ENCODE measurements at regions not wholly inside any gene's neighbourhood (a gene's known extent, or its start where the extent isn't known, plus 50 kb on each side); places are given as distances from the start of the nearest gene placed in this dataset.

DNA sequence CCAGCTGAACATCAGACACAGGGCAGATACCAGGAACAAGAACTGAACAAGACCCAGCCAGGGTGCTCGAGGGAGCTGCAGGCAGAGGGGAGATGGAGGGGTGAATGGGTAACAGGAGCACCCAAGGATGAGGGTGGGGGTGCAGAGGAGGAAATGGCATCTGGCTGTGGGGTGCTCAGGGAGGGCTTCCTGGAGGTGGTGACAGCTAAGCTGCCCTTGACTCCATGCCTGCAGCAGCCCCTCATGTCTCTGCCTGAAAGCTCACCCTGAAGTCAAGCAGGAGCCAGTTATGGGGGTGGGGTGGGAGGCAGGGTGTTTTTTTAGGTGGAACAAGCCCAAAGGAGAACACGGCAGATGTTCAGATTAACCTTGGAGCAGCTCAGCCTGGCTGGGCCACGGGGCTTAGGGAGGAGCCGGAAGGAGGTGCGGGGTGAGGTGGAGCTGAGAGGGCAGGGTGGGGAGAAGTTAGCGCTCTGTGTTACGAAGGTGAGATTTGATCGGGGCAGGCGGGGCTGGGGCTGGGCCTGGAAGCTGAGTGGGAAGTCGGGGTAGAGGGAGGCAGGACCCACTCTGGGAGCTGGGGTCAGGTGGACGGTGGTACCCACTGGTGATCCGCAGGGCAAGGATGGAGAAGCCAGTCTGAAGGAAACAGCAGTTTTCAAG is 143.0 kb downstream of the ENGASE start:
- DNase-seq (ENCODE audit: low spot score), result no peak

DNA sequence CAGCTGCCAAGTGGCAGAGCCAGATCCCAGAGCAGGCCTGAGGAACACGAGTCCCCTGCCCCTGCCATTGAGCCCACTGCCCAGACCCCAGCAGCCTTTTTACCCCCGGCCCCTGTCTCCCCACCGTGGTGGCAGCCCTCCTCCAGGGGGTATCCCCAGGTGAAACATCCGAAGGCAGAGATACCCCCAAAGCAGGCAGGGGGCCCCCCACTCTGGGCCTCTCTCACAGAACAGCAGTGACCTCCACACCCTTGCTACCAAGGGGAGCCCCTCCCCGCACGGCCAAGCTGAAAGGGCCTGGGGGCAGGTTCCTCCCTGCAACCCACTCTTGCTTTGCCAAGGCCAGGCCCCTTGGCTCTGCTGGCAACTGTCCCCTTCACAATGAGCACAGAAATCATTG is 142.2 kb downstream of the ENGASE start:
- DNase-seq (ENCODE audit: low spot score), result no peak

DNA sequence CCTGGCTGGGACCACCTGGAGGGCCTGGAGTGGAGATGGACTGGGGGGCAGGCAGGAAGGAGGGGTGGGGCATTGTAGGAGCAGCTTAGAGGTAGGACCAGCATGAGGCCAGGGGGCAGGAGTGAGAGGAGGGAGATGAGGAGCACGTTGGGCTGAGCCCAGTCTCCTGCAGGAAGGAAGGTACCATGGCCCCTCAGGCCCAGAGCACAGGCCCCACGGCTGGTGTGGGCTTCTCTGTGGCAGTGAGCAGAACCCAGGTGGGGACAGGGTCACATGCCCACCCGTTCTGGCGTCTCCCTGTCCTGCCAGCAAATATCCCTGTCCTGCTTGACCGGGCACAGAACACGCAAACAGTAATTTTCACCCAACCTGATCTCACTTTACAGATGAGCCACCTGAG is 141.8 kb downstream of the ENGASE start:
- no peak for DNase-seq (ENCODE audit: low spot score)

DNA sequence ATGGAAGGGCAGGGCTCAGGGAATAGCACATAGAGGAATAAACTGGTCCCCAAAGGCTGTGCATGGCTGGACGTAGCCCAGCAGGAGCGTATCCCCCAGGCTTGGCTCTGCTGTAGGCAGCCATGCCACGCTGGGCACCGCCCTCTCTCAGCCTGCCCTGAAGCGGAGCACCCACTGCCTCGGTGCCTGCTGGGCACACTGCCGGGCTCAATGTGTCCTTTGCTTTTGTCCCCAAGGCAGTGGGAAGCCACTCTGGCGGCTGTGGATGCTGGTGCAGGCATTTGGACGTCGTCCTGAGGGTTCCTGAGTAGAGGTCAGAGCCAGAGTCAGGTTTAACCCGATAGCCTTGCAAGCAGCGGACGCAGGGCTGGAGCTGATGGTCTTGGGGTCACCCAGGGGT is 141.0 kb downstream of the ENGASE start:
- DNase-seq (ENCODE audit: low spot score), result no peak

DNA sequence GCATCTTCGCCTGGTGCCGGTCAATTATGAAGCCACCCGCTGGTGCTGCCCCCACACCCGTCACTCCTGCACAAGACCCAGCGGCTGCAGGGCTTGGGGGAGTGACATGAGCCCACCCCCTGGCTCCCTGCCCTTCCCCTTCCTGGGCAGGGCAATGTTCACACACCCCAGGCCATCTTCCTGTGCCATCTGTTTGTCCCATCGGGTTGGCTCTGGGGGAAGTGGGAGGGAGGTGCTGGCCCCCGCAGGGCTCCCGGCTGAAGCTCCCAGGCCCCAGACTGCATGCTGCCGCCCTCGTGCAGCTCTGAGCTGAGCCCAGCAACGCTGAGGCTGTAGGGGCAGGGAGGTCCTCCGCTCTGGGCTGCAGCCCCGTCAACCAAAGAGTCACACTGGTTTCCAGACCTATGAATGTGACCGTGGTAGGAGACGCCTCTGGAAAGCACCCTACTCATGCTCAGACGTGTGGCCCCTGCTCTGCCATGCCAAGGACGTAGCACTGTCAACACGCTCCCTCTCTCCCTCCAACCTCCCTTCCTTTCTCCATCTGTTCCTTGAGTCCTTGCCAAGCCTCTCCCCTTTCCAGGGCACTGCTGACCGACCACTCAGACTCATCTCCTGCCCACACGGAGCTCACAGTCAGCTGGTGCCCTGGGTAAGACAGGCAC is 140.4 kb downstream of the ENGASE start:
- no peak for DNase-seq (ENCODE audit: low spot score)

DNA sequence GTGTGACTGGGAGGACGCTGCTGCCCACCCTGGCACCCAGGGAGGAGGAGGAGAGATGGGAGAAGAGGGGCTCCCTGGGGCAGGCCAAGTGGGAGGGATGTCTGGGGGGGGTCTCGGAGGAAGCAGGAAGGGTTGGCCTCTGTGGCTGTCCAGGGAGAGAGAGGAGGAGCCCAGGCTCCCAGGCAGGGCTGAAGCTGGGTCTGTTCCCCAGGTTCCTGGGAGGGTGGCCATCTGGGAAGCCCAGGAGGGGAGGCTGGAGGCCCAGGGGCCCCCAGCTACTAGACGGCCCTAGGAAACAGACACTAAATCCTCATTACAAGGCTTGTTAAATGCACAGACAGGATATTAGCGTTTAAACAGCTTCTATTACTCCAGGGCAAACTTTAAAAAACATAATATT is 139.8 kb downstream of the ENGASE start:
- DNase-seq (ENCODE audit: low spot score), result no peak

DNA sequence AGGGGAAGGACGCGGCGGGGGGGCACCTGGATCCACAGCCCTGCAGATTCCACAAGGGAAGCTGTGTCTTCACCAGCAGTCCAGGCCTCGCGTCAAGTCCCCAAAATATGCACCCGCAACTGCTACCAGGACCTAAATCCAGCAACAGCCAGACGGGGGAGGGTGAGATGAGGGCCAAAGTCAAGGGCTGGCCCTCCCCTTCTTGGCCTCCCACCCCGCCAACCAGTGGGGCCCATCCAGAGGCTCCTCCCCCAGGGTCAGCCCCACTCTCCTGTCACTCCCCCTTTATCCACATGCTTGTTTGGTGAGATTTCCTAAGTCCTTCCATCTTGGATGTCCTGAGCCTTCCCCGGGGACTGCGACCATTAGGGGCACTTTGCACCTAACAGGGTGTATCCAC is 138.7 kb downstream of the ENGASE start:
- DNase-seq (ENCODE audit: low spot score), result no peak

DNA sequence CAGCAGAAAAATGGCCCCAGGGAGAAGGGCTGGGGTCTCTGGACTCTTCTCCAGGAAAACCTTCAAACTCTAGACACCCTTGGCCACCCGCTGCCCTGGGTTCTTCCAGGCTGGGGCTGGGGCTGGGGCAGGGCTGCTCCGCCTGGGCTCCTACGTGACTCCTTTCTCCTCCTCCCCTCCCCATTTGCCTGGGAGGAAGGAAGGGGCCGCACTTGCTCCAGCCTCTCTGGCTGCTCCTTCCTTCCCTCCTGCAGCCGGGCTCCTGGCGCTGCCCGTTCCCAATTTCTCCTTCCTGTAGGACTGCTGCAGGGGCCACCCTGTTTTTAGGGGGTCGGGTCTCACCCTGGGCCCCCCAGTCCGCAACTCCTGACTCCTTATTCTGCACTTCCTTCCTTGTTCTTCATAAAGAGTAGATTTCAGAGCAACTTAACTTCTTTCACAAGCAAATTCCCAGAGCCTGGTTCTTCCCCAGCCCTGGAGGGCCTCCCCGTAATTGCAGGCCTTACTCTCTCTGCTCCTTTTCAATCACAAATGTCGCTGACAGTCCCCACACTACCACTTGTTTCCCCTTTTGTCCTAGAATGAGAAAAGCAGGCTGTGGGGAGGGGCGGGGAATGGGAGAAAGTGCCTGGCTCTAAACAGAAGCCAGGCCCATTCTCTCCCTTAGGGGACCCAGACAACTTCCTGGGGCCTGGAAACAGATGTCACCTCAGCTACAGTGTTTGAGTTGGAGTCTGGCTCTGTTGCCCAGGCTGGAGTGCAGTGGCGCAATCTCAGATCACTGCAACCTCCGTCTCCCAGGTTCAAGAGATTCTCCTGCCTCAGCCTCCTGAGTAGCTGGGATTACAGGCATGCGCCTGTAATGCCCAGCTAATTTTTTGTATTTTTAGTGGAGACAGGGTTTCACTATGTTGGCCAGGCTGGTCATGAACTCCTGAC is 137.8 kb downstream of the ENGASE start:
- no peak for DNase-seq (ENCODE audit: low spot score)

DNA sequence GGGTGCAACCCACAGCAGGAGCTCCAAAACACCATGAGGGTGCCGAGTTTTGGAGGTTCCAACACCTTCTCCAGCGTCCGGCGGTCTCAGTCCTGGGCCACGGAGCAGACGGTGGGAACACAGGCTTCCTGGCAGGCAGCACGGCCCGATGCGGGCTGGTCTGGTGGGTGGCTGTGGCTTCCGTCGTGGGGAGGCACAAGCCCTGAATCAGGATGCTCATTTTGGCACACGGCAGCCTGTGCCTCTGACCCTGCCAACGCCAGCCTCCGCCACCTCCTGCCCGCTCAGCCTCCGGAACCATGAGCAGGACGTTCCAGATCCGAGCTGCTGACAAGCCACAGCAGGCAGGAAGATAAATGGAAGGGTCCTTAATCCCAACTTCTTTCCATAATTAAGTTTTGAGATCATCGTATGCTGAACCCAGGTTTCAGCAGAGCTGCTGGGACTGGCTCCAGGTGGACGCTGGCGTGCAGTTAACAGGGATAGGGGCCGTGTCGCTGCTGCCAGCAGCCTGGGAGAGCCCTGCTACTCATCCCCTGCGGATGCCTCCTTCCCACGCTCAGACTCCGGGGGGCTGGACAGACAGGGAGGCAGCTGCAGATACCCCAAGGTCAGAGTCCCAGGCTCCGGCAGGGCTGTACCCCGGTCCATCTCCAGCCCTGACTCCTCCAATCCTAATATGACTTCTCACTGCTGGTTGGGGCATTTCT is 136.6 kb downstream of the ENGASE start:
- no peak for DNase-seq (ENCODE audit: low spot score)

DNA sequence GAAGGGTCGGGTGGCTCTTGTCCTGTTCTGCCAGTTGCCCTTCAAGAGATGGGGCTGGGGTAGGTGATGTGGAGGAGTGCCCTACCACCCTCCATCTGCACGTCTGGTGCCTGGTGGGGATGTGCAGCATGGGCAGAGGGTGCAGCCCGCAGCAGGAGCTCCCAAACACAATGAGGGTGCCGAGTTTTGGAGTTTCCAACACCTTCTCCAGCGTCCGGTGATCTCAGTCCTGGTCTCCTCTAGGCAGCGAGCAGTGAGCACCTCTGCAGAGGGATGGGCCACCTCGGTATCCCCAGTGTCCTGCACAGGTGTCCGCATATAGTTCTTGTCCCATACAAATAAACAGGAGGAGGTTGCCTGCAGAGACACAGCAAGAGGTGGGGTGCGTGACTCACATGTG is 136.0 kb downstream of the ENGASE start:
- no peak for DNase-seq (ENCODE audit: low spot score)

DNA sequence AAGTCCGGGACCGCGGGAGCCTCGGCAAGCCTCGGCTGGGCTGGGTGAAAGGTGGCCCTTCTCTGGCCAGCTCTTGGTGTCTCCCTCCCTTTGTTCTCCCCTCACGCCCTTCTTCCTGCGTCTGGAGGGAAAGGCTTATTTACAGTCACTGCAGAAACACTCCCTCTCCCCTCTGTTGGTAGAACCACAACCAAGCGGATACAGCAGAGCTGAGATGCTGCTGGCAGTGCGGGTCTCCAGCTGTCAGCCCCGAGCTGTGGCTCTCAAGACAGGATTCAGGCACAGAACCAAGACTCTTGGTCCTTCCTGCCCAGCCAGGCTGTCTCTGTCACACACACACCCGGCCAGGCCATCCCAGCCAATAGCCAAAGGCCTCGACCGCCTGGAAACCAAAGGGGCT is 133.3 kb downstream of the ENGASE start:
- DNase-seq (ENCODE audit: low spot score), result no peak

DNA sequence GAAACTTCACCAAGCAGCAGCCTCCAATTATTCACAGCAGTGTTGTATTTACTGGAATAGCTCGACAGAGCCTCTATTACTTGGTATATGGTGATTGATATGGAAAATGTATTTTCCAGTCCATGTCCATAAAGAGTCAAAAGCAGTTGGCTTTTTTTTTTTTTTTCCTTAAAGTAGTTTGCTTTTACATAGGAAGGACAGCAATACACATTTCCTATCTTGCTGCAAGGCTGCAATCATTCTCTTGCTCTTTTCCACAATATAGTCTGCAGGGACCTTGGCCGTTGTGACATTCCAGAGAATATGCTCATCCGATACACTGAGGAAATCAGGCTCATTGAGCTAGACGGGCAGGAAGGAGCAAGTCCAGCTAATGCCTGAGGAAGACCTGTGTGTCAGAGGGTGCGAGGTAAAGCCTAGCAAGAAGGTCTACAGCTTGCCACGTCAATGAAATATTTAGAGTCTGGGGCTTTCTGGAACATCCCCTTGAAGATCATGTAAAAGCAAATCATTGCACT is 131.1 kb downstream of the ENGASE start:
- no peak for DNase-seq (ENCODE audit: low spot score)

DNA sequence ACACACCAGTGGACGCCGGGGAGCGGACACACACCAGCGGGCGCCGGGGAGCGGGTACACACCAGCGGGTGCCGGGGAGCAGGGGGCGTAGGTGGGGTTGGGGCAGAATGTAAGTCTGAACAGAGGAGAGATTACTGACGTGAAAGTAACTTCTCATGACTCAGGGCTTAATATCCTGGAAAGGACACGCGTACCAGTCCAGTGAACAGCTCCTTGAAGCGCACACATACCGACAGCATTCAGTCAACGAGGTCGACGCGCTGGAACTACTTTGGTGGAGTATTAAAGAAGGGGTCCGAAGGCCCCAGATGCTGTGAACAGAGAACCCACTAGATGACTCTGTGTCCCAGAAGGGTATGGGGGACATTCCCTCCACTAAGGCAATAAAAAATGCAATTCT is 129.6 kb downstream of the ENGASE start:
- DNase-seq (ENCODE audit: low spot score), result no peak

DNA sequence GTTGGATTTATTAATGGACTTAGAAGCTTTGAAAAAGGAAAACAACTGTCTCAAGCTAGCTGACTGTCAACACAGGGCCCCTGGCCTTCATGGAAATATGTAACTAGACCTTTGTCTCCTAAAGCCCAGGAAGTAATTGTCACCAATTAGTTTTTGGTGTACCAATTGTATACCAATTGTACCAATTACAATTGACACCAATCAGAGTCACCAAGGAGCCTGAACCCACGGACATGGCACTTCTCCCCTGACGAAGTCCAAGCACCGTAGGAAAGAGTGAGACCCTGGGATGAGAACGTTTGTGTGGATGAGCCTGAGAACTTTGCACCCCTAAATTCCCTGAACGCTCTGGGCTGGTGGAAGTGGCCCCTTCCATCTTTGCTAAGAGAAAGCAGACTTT is 129.0 kb downstream of the ENGASE start:
- DNase-seq (ENCODE audit: low spot score), result no peak

DNA sequence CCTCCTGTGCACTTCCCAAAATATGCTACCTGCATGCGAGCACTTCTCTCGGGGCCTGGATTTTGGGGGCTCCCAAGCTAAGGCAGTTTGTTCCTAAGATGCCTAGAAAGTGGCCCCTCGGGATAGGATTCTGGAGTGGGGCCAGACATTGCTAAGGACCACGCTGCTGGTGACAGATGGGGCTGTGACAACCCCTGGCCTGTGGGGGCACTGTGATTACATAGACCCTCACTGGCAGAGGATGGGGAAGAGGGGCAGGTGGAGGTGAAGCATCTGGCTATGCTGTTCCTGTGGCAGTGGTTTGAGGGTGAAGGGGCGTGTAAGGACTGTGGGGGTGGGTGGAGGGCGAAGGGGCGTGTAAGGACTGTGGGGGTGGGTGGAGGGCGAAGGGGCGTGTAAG is 128.4 kb downstream of the ENGASE start:
- no peak for DNase-seq (ENCODE audit: low spot score)

DNA sequence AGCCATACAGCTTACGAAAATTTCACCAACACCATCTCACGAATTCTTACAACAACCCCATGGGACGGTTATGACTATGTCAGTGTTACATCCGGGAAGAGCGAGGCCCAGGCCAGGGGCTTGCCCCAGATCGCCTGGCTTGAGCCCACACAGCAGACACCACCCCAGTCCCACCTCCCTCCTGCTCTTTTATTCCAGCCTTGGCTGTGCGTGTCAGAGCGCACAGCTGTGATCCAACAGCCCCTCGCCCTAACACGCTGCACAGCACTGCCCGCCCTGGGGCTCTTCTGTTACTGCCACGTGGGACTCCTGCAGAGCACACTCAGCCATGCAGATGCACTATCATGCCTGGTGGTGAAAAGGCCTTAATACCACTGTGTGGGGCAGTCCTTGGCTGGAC is 127.9 kb downstream of the ENGASE start:
- no peak for DNase-seq (ENCODE audit: low spot score)

DNA sequence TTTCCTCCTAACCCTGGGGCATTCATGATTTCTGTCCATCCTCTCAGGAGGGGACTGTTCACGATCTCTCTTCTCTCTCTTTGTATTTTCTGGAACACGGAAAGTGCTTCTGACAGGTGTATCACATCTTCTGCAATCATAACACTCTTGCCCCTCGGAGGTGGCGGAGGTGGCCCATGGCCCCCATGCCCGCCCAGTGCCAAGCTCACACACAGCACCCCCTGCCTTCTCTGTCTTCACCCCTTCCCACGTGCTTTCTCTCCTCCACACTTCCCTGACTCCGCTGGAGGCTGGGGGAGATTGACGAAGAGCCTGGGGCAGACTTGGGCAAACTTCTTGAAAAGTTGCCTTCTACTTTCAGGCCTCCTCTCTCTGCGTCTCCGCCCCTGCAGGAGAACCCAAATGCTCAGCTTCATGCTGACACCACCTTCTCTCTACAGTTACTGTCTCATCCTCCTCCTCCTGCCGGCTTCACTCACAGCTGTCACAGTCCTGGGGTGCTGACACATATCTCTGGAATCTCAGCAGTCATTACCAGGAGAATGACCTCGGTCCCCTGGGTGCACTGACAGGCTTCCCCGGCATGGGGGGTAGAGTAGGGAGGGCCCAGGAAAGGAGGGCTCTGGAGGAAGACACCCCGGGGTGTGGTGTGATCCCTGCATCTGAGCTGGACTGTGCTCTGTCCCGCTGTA is 127.1 kb downstream of the ENGASE start:
- DNase-seq (ENCODE audit: low spot score), result peak; percentile 91

DNA sequence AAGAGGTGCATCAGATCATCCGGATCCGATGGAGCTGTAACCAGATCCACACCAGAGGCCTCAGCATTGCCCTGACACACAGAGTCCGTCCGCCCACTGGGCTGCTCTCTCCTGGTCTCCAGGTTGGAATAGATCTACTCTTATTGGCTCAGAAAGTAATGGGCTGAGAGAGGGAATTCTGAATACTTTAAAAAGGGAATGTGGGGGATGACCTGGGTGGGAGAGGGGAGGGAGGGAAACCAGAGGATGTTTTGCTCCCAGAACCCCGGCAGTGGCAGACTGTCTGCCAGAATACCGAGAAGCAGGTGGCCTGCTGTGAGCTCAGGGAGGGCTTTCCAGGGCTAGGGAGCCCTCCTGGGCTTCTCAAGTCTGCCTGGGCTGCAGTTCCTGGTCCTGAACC is 126.5 kb downstream of the ENGASE start:
- no peak for DNase-seq (ENCODE audit: low spot score)

DNA sequence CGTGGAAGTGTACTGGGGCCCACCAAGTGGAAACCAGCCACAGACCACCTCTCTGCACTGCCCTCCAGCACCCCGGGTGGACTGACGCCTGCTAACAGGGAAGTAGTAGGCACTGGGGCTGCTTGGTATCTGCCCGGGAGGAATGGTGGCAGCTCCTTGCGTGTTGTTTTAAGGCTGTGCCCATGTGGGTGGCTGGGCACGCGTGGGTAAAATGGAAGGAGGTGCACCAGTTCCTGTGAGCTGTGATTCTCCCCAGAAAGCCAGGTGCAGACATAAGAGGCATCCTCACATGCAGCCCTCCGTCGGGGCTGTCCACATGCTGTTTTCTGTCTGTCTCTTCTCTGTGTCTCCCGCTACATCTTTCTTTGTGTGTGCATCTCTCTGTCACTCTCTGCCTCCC is 122.3 kb downstream of the ENGASE start:
- DNase-seq (ENCODE audit: low spot score), result no peak

DNA sequence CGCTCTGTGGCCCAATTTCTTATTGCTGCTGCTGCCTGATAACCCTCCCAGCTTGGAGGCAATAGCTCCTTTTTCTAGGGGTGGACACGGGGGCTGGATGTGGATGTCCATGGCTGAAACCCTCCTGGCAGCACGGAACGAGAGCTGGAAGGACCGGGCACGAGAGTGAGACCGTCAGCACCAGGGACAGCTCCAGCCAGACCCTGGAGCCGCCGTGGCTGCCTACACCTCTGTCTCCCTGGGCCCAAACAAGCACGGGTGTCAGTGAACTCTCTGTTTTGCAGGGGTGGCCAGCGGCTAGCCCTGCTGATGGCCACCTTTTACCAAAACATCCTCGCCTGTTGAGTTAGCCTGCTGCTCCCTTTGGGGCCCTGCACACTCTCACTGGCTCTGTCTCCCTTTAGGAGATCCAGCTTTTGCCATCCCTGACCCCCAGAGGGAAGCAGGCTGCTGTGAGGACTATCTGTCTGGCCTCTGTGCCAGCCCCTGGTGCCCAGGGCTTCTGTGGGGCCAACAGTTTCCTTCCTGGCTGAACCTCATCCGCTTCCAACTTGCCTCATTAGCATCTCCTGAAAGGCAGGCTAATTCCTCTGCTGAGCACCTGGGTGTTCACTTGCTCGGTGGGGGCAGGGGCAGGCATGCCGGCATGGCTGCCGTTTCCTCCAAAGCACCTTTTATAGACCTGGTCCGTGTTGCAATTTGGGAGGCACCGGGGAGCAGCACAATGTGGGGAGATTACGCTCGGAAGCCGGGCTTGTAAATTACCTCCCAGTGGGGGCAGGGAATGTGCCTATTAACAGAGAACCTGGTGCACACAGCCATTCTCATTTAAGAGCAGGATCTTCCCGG is 118.1 kb downstream of the ENGASE start:
- peak; percentile 71 for DNase-seq (ENCODE audit: low spot score)
